Fibroblast of lung (primary cell): ENCODE measurements at regions not wholly inside any gene's neighbourhood (a gene's known extent, or its start where the extent isn't known, plus 50 kb on each side); places are given as distances from the start of the nearest gene placed in this dataset.

Experiments used
- EZH2 ChIP-seq: IDR thresholded peaks from 2 replicates; pipeline ENCODE4 v1.5.1; 2012; ENCODE audit warnings: low read length, control low read depth, mild to moderate bottlenecking; ENCODE audit errors: missing control alignments
- TF ChIP-seq, protein P1 (sequence below), 2 donors: IDR thresholded peaks in 1 of 2; conservative IDR thresholded peaks in 1 of 2; 1 replicate in 1 of 2; 2 replicates in 1 of 2; pipeline ENCODE4 v1.5.1; 2011 to 2012; ENCODE audit warnings: low read length in 2 of 2, control low read depth in 1 of 2, inconsistent platforms in 1 of 2, low read depth in 1 of 2, mild to moderate bottlenecking in 1 of 2

DNA sequence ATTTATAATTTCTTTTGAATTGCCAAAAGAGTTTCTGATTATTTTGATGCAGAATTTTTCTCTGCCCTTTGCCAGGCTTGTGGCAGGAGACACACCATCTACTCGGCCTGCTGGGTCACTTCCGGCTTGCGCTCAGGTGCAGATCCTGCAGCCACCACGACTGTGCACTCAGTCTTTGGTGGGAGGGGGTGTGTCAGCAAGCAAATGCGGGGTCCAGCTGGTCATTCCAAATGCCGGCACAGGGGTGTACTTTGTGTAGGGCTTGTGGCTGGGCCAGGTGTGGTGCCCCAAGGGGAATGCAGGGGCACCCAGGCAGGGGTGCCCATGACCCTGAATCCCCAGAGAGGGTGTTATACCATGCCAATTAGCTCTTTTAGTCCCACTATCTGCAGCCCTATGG, 673.0 kb downstream of the TLL1 start:
- TF ChIP-seq, protein P1, sequence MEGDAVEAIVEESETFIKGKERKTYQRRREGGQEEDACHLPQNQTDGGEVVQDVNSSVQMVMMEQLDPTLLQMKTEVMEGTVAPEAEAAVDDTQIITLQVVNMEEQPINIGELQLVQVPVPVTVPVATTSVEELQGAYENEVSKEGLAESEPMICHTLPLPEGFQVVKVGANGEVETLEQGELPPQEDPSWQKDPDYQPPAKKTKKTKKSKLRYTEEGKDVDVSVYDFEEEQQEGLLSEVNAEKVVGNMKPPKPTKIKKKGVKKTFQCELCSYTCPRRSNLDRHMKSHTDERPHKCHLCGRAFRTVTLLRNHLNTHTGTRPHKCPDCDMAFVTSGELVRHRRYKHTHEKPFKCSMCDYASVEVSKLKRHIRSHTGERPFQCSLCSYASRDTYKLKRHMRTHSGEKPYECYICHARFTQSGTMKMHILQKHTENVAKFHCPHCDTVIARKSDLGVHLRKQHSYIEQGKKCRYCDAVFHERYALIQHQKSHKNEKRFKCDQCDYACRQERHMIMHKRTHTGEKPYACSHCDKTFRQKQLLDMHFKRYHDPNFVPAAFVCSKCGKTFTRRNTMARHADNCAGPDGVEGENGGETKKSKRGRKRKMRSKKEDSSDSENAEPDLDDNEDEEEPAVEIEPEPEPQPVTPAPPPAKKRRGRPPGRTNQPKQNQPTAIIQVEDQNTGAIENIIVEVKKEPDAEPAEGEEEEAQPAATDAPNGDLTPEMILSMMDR (conservative IDR thresholded peaks at IDR 0.05 in 1 of 2, IDR thresholded peaks at IDR 0.05 in 1 of 2; ENCODE audit: low read depth in 1 of 2, low read length in 2 of 2): no peak
- no peak for TF ChIP-seq EZH2
